Testis (tissue), 2 donors: ENCODE measurements at regions not wholly inside any gene's neighbourhood (a gene's known extent, or its start where the extent isn't known, plus 50 kb on each side); places are given as distances from the start of the nearest gene placed in this dataset.

ENCODE experiments used
- DNase-seq: peaks from one replicate; pipeline ENCODE4 v3.0.0-alpha.2; 2019
- H3K27ac ChIP-seq, 2 donors: fragments of 200-600 bp; sonication (generic); one replicate each; pipeline ENCODE4 v1.5.1; 2019
- H3K27me3 ChIP-seq: fragments of 200-600 bp; sonication (generic); one replicate; pipeline ENCODE4 v1.5.1; 2019
- H3K36me3 ChIP-seq: fragments of 200-600 bp; sonication (generic); one replicate; pipeline ENCODE4 v1.5.1; 2017; ENCODE audit warnings: low read depth; ENCODE audit errors: missing control alignments
- H3K4me1 ChIP-seq: fragments of 200-600 bp; sonication (generic); one replicate; pipeline ENCODE4 v1.5.1; 2019
- H3K4me3 ChIP-seq, 2 donors: fragments of 200-600 bp; sonication (generic); one replicate each; pipeline ENCODE4 v1.5.1; 2017 to 2019
- H3K9me3 ChIP-seq: fragments of 200-600 bp; sonication (generic); one replicate; pipeline ENCODE4 v1.5.1; 2017
- CTCF ChIP-seq, 3 experiments: fragments of 450-650 bp in 2 of 3; fragments of 200-600 bp in 1 of 3; sonication (generic) in 1 of 3; IDR thresholded peaks; one replicate each; pipeline ENCODE4 v1.5.1; 2016 to 2019; ENCODE audit warnings: antibody characterized with exemption in 3 of 3, mild to moderate bottlenecking in 2 of 3, moderate library complexity in 1 of 3
- POLR2A ChIP-seq: fragments of 450-650 bp; IDR thresholded peaks from one replicate; pipeline ENCODE4 v1.6.1; 2017; ENCODE audit warnings: antibody characterized with exemption, mild to moderate bottlenecking, moderate library complexity
- WGBS, 2 donors: methylation state at CpG; one replicate each; pipeline ENCODE4 v1.1.5; 2018; 5-methylcytosine and 5-hydroxymethylcytosine counted together
- intact Hi-C: fragments of 100-400 bp; cut with DNase I; formaldehyde crosslinking; loops from one replicate; pipeline ENCODE4 v1.15.1; 2023; ENCODE audit warnings: low total_unique reads

GRCh38 chr4:189815404-189816192 lies 125.1 kb upstream of the FRG1 start:
- Histone ChIP-seq H3K36me3 (no peaks in the 10 kb centered on the region), H3K4me1 (no peaks in the 10 kb centered on the region), H3K27me3 (no peaks in the 10 kb centered on the region), H3K4me3 (no peak overlapping the region), H3K27ac (no peak overlapping the region), H3K9me3 (no peaks in the 10 kb centered on the region)
- intact Hi-C loops: no loop called here
- 91 to 96% methylated on average over 4 of the region's 4 CpGs for WGBS, 2 donors
- TF ChIP-seq CTCF (IDR thresholded peaks at IDR 0.05) (no peak), POLR2A (no peak)
- DNase-seq: no peak

DNA sequence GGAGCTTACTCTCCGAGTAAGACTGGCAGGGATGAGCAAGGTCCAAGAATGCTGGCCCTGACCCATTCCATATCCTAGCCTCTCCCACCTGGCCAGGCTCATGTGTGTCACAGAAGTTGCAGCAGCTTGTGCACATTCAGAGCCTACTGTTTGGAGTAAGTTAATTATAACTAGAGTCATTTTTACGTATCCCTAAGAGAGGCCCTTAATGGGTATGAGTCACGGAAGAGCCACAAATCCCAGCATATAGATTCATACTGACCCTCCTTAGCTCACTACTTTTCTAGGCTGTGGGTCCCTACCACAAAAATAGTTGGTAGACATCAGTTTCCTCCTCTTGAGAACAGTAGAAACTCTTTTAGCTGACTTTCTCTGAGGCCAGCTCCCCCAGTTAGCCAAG lies 118.3 kb upstream of the FRG1 start:
- no peak overlapping the region for H3K27ac ChIP-seq
- DNase-seq: no peak
- no peaks in the 10 kb centered on the region for H3K27me3 ChIP-seq
- intact Hi-C loops: no loop called here
- H3K4me1 ChIP-seq: no peaks in the 10 kb centered on the region
- H3K4me3 ChIP-seq: no peak overlapping the region
- 83 to 91% methylated on average over 3 of the region's 3 CpGs for WGBS, 2 donors
- no peaks in the 10 kb centered on the region for H3K36me3 ChIP-seq
- H3K9me3 ChIP-seq: no peaks in the 10 kb centered on the region
- no peak for TF ChIP-seq CTCF (IDR thresholded peaks at IDR 0.05)
- no peak for TF ChIP-seq POLR2A

DNA sequence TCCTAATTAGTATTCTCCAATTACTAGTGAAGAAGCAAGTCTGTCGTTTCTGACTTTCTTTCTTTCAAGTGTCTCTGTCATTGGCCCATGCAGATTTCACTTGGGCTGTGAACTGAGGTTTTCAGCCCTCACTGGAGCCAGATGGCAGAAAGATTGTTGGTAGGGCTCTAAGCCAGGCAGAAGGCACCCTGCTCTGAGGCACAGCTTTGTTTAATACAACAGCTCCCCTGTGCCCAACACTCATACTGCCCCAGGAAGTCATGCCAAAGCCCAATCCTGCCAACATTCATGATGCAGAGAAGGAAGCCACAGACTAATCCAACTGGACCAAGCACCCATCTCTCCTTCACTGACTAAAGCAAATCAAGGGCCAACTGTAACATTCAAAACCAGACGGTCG lies 117.1 kb upstream of the FRG1 start:
- WGBS, 2 donors: 85 to 95% methylated on average over 3 of the region's 3 CpGs
- H3K27me3 ChIP-seq: no peaks in the 10 kb centered on the region
- intact Hi-C loops: no loop called here
- no peak overlapping the region for H3K4me3 ChIP-seq
- TF ChIP-seq CTCF (IDR thresholded peaks at IDR 0.05): no peak
- TF ChIP-seq POLR2A: no peak
- no peaks in the 10 kb centered on the region for H3K4me1 ChIP-seq
- H3K36me3 ChIP-seq: no peaks in the 10 kb centered on the region
- DNase-seq: no peak
- no peak overlapping the region for H3K27ac ChIP-seq
- no peaks in the 10 kb centered on the region for H3K9me3 ChIP-seq

- 92 to 94% methylated on average over 4 of the region's 4 CpGs for WGBS, 2 donors
- intact Hi-C loops: no loop called here
- Histone ChIP-seq H3K4me1 (no peaks in the 10 kb centered on the region), H3K27me3 (no peaks in the 10 kb centered on the region), H3K36me3 (no peaks in the 10 kb centered on the region), H3K27ac (no peak overlapping the region), H3K4me3 (no peak overlapping the region), H3K9me3 (no peaks in the 10 kb centered on the region)
- DNase-seq: no peak
- TF ChIP-seq CTCF (IDR thresholded peaks at IDR 0.05) (no peak), POLR2A (no peak)
Measured at GRCh38 chr4:189825466-189825865, 115.2 kb upstream of the FRG1 start.

DNA sequence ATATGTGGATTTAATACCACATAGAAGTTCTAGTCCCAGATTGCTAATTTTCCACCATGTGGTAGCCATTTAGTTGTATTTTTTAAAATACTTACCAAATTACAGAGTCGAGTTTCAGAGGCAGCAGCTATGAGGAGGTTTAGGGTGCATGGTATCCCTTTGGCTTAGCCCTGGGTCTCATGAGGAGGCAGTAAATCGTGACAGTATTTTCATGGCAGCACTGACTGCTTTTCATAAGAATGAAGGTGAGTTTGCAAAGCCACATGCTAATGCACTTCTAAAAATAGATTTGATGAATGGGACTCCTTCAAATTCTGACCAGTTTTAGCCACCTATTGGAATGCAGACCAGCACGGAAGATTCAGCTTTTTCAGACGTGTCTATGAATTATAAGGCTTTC lies 114.0 kb upstream of the FRG1 start:
- Histone ChIP-seq H3K27me3 (no peaks in the 10 kb centered on the region), H3K4me1 (no peaks in the 10 kb centered on the region), H3K27ac (no peak overlapping the region), H3K9me3 (no peaks in the 10 kb centered on the region), H3K4me3 (no peak overlapping the region), H3K36me3 (no peaks in the 10 kb centered on the region)
- TF ChIP-seq CTCF (IDR thresholded peaks at IDR 0.05) (no peak), POLR2A (no peak)
- DNase-seq: no peak
- 73% methylated on average over 4 of the region's 4 CpGs for WGBS, 2 donors
- intact Hi-C loops: no loop called here
